Omental fat pad (tissue), 3 donors: ENCODE measurements at regions not wholly inside any gene's neighbourhood (a gene's known extent, or its start where the extent isn't known, plus 50 kb on each side); places are given as distances from the start of the nearest gene placed in this dataset.

Experiments
- ATAC-seq: fragments of 150-250 bp; one replicate; pipeline ENCODE4 v1.9.1; 2016; ENCODE audit warnings: mild to moderate bottlenecking, moderate library complexity; ENCODE audit not compliant: low FRiP score
- DNase-seq: peaks from one replicate; pipeline ENCODE4 v3.0.0-alpha.2; 2019; ENCODE audit warnings: low spot score
- TF ChIP-seq, protein P1 (sequence below), 3 donors: fragments of 450-650 bp; IDR thresholded peaks; one replicate each; pipeline ENCODE4 v1.5.1; 2016 to 2017; ENCODE audit warnings: antibody characterized with exemption in 3 of 3, mild to moderate bottlenecking in 3 of 3, moderate library complexity in 2 of 3

GRCh38 chr5:23158179-23158578 lies 305.0 kb upstream of the CDH12 start:
- TF ChIP-seq, protein P1, sequence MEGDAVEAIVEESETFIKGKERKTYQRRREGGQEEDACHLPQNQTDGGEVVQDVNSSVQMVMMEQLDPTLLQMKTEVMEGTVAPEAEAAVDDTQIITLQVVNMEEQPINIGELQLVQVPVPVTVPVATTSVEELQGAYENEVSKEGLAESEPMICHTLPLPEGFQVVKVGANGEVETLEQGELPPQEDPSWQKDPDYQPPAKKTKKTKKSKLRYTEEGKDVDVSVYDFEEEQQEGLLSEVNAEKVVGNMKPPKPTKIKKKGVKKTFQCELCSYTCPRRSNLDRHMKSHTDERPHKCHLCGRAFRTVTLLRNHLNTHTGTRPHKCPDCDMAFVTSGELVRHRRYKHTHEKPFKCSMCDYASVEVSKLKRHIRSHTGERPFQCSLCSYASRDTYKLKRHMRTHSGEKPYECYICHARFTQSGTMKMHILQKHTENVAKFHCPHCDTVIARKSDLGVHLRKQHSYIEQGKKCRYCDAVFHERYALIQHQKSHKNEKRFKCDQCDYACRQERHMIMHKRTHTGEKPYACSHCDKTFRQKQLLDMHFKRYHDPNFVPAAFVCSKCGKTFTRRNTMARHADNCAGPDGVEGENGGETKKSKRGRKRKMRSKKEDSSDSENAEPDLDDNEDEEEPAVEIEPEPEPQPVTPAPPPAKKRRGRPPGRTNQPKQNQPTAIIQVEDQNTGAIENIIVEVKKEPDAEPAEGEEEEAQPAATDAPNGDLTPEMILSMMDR (IDR thresholded peaks at IDR 0.05) = no peak
- DNase-seq (no peak), ATAC-seq (no peak)

DNA sequence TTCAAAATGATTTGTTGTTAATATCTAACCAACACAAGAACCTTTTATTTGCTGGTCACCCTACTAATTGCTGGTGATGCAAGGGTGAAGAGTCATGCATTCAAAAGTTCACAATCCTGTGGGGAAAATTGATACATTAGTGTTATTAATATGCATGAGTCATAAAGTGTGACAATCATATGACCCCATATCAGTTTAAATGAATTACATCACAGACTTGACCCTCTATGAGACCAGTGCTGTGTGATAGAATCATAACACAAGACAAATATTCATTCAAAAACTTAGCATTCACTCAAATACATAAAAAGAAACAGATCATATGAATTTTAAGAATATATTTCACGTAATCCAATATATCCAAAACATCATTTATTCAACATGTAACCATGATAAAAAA lies 304.6 kb upstream of the CDH12 start:
- no peak for DNase-seq
- TF ChIP-seq, protein P1 (IDR thresholded peaks at IDR 0.05) = no peak
- ATAC-seq = no peak

GRCh38 chr5:23157169-23157568 lies 304.0 kb upstream of the CDH12 start:
- DNase-seq = no peak
- no peak for ATAC-seq

GRCh38 chr5:23147625-23148024 lies 294.5 kb upstream of the CDH12 start:
- TF ChIP-seq, protein P1 (IDR thresholded peaks at IDR 0.05) = no peak
- no peak for DNase-seq
- no peak for ATAC-seq

More at GRCh38 chr5:23157169-23157568, 304.0 kb upstream of the CDH12 start:
- TF ChIP-seq, protein P1 (IDR thresholded peaks at IDR 0.05) = no peak

GRCh38 chr5:23146183-23146582 lies 293.0 kb upstream of the CDH12 start:
- DNase-seq (no peak), ATAC-seq (no peak)
- TF ChIP-seq, protein P1 (IDR thresholded peaks at IDR 0.05) = no peak

DNA sequence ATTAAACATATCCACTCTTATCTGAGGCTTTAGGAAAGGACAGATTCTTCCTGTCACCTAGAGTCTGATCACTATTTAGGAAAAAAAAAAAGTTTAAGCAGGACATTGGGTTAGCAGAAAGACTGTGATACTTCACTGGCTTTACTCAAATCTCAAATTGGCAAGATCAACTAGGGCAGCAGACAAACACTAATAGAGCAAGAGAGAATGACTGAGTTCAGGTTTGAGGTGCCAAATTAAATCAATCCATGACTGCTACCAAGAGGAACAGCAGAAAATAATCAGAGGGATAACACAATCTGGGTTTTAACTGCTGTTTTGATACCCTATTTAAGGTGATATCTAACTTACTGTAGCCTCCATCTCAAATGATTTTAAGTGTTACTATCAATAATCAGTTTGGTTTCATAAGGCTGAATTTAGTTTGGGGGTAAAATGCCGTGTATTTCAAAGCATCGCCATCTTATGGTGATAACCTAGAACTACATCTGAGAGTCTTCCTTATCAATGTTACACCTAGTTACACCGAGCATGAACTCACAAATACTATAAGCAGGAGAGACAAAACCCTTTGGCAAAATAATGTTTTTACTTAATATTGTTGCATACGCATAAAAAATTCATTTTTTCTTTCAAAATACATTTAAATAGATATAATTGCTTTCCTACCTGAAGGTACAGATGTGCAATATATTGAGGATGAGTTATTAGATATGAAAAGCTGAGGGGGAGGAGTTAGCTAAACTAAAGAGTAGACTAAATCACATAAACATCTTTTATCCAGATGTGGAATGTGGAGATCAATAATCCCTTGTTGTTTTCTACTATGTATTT lies 286.4 kb upstream of the CDH12 start:
- DNase-seq (no peak), ATAC-seq (no peak)
- TF ChIP-seq, protein P1 (IDR thresholded peaks at IDR 0.05) = no peak

- ATAC-seq = no peak
- TF ChIP-seq, protein P1 (IDR thresholded peaks at IDR 0.05) = no peak
- no peak for DNase-seq
These were observed 283.8 kb upstream of the CDH12 start for GRCh38 chr5:23136958-23137357.
